ENCODE measurements at regions not wholly inside any gene's neighbourhood (a gene's known extent, or its start where the extent isn't known, plus 50 kb on each side); places are given as distances from the start of the nearest gene placed in this dataset.

DNA sequence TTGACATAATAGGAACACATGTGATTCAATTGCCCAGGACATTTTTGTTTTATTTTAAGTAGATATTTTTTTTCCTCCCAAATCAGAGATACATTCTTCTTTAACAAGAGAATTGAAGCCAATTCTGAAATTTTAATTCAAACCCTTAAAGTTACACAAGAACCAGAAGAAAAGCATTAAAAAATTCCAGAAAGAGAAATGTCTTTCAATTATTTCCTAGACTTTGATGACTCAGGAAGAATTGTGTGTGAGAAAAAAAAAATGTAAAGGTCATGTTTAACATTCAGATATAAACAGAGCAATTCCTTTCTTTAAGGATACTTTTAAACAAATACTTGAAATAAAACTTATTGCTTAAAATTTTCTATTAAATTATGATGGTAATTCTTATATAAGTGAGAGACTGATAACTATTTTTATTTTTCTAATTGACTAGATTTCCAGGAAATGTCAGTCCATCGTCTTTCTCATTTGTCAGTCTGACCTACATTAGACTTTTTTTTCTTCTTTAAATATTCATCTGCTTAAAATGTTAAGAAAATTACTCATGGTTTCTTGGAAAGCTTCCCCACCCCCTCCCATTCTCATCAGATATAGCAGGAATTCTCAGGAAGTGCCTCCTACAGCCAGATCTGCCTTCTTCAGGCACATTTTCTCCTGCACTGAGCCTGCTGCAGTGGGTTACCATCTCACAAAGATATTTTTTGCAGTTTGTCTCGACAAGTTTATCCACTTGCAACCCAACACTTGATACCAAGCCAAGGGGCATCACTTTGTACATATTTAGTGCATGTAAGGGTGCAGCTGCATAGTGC, 261.8 kb upstream of the CBLB start:
- TF ChIP-seq TAF1 (IDR thresholded peaks at IDR 0.05; ENCODE audit: borderline replicate concordance, low read depth, low read length): no peak
- TF ChIP-seq POLR2AphosphoS5 (IDR thresholded peaks at IDR 0.05; ENCODE audit: low read depth, low read length): no peak

Data from GM12892 (cell line).